Gastrocnemius medialis (tissue), 4 donors: ENCODE measurements at regions not wholly inside any gene's neighbourhood (a gene's known extent, or its start where the extent isn't known, plus 50 kb on each side); places are given as distances from the start of the nearest gene placed in this dataset.

Experiments used
- ATAC-seq, 2 donors: fragments of 150-250 bp; one replicate each; pipeline ENCODE4 v1.9.1; 2016
- DNase-seq, 2 donors: peaks; one replicate each; pipeline ENCODE4 v3.0.0-alpha.2; 2019
- H3K27ac ChIP-seq, 4 donors: fragments of 200-600 bp; sonication (generic); 1 replicate in 1 of 4; 2 replicates in 3 of 4; pipeline ENCODE4 v1.5.1; 2016 to 2018; ENCODE audit warnings: mild to moderate bottlenecking in 2 of 4, moderate library complexity in 1 of 4
- H3K27me3 ChIP-seq, 3 donors: fragments of 200-600 bp; sonication (generic) in 2 of 3; 1 replicate in 1 of 3; 2 replicates in 2 of 3; pipeline versions ENCODE4 v1.5.1 to v1.6.0; 2016 to 2019; ENCODE audit warnings: mild to moderate bottlenecking in 1 of 3, moderate library complexity in 1 of 3
- H3K36me3 ChIP-seq, 2 donors: fragments of 200-600 bp; sonication (generic) in 1 of 2; one replicate each; pipeline ENCODE4 v1.5.1; 2017 to 2018
- H3K4me1 ChIP-seq, 2 donors: fragments of 200-600 bp; sonication (generic) in 1 of 2; one replicate each; pipeline ENCODE4 v1.5.1; 2016 to 2017; ENCODE audit warnings: mild to moderate bottlenecking in 2 of 2
- H3K4me3 ChIP-seq, 4 donors: fragments of 200-600 bp; sonication (generic) in 3 of 4; 1 replicate in 1 of 4; 2 replicates in 3 of 4; pipeline ENCODE4 v1.5.1; 2016 to 2019; ENCODE audit warnings: mild to moderate bottlenecking in 2 of 4
- H3K9me3 ChIP-seq, 3 donors: fragments of 200-600 bp; sonication (generic) in 2 of 3; 1 replicate in 1 of 3; 2 replicates in 2 of 3; pipeline ENCODE4 v1.5.1; 2016 to 2019
- CTCF ChIP-seq, 5 experiments: fragments of 450-650 bp in 3 of 5; fragments of 200-600 bp in 2 of 5; sonication (generic) in 2 of 5; IDR thresholded peaks in 4 of 5; conservative IDR thresholded peaks in 1 of 5; 1 replicate in 4 of 5; 2 replicates in 1 of 5; pipeline ENCODE4 v1.5.1; 2016 to 2019; ENCODE audit warnings: antibody characterized with exemption in 5 of 5, mild to moderate bottlenecking in 3 of 5, moderate library complexity in 3 of 5
- POLR2A ChIP-seq, 2 donors: fragments of 450-650 bp; IDR thresholded peaks; one replicate each; pipeline ENCODE4 v1.6.1; 2017; ENCODE audit warnings: antibody characterized with exemption in 2 of 2, mild to moderate bottlenecking in 2 of 2, moderate library complexity in 2 of 2
- in situ Hi-C, 4 donors: fragments of 200-750 bp; cut with MboI; loops; one replicate each; pipeline versions ENCODE4 v1.15.0 to v1.8.0; 2017; ENCODE audit warnings: low sequenced_read_pairs in 4 of 4
- intact Hi-C: fragments of 100-400 bp; cut with DNase I; formaldehyde crosslinking; loops from one replicate; pipeline ENCODE4 v1.15.1; 2023; ENCODE audit warnings: low total_unique reads

DNA sequence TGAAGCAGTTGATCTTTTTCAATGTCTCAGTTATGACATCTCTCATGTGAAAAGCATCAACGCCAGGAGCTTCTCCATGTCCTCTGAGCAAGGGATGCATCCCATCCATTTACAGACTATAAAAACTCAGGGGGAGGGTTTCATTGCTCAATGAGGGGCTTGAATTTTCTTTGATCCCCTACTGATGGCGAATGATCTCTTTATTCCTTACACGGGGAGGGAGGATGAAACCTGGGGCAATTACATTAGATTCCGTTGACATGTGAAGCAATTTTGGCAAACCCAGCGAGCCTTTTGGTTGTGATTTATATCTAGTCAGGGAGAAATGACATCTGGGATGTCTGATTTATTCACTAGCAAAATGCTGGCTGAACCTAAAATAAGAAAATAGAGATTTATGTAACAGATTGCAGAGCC is 268.9 kb downstream of the HIVEP2 start:
- in situ Hi-C loops (loop anchor here in 2 of 4 donors (25.0 kb wide), 2 partner anchors 611 to 736 kb away; no protein-coding TSS in a partner anchor), intact Hi-C loops (no loop called here)
- H3K4me1 ChIP-seq, result no peaks in the 10 kb centered on the region
- peaks cover 0 to 3% (median 3%) of the 10 kb centered on the region in 3 donors for H3K27me3 ChIP-seq
- DNase-seq (no peak), ATAC-seq (no peak)
- no peaks in the 10 kb centered on the region for H3K9me3 ChIP-seq
- H3K27ac ChIP-seq, result no peak overlapping the region
- no peak for TF ChIP-seq POLR2A (IDR thresholded peaks at IDR 0.05)
- TF ChIP-seq CTCF (IDR thresholded peaks at IDR 0.05 in 4 of 5, conservative IDR thresholded peaks at IDR 0.05 in 1 of 5), result no peak
- H3K4me3 ChIP-seq, result no peak overlapping the region
- no peaks in the 10 kb centered on the region for H3K36me3 ChIP-seq

- intact Hi-C loops (no loop called here), in situ Hi-C loops (loop anchor here in 2 of 4 donors (25.0 kb wide), 2 partner anchors 611 to 736 kb away; no protein-coding TSS in a partner anchor)
- H3K27ac ChIP-seq, result no peak overlapping the region
Observed at GRCh38 chr6:142676647-142677192, 268.3 kb downstream of the HIVEP2 start.

DNA sequence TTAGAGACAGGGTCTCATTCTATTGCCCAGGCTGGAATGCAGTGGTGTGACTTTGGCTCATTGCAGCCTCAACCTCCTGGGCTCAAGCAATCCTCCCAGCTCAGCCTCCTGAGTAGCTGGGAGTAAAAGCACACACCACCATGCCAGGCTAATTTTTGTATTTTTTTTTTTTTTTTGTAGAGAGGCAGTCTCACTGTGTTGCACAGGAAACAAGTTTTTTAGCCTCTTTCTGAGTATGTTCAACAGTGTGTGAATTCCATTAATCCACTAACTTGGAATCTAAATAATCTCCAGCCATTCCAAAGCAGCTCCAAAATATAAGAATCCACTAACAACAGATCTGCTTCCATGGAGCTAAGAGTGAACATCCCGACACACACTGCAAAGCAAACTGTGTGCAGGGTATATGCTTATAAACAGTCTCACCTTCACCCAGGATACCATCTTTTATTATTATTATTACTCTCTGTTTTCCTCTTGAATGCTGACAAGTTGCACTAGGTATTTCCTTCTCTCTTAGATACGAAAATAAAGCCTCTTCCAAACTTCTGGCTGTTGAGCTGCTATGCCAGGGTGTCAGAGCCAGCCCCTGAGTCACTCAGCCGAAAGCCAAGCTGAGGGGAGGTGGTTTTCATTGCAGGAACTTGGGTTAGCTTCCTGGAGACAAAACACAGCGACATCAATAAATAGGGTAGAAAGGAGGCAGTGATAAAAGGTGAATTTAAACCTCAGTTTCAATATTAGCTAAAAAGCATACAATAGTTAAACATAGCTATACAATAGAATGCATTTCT is 264.9 kb downstream of the HIVEP2 start:
- Histone ChIP-seq H3K4me3 (no peak overlapping the region), H3K4me1 (no peaks in the 10 kb centered on the region), H3K36me3 (no peaks in the 10 kb centered on the region), H3K9me3 (no peaks in the 10 kb centered on the region), H3K27me3 (no peaks in the 10 kb centered on the region), H3K27ac (no peak overlapping the region)
- DNase-seq, result no peak
- in situ Hi-C loops, result loop anchor here in 3 of 4 donors (10.0 to 25.0 kb wide), 3 partner anchors 607 to 735 kb away; no protein-coding TSS in a partner anchor
- intact Hi-C loops, result no loop called here
- TF ChIP-seq CTCF (IDR thresholded peaks at IDR 0.05 in 4 of 5, conservative IDR thresholded peaks at IDR 0.05 in 1 of 5), result no peak
- TF ChIP-seq POLR2A (IDR thresholded peaks at IDR 0.05), result no peak
- ATAC-seq, result no peak

More at GRCh38 chr6:142676647-142677192, 268.3 kb downstream of the HIVEP2 start:
- Histone ChIP-seq H3K27me3 (peaks cover 0 to 3% (median 3%) of the 10 kb centered on the region in 3 donors), H3K4me3 (no peak overlapping the region), H3K36me3 (no peaks in the 10 kb centered on the region), H3K4me1 (no peaks in the 10 kb centered on the region), H3K9me3 (no peaks in the 10 kb centered on the region)
- no peak for TF ChIP-seq POLR2A (IDR thresholded peaks at IDR 0.05)
- TF ChIP-seq CTCF (IDR thresholded peaks at IDR 0.05 in 4 of 5, conservative IDR thresholded peaks at IDR 0.05 in 1 of 5), result no peak
- no peak for DNase-seq
- no peak for ATAC-seq

GRCh38 chr6:142681099-142681498 is 263.9 kb downstream of the HIVEP2 start:
- Histone ChIP-seq H3K4me3 (no peak overlapping the region), H3K4me1 (no peaks in the 10 kb centered on the region), H3K9me3 (no peaks in the 10 kb centered on the region), H3K27ac (no peak overlapping the region), H3K36me3 (no peaks in the 10 kb centered on the region), H3K27me3 (no peaks in the 10 kb centered on the region)
- intact Hi-C loops, result no loop called here
- DNase-seq (no peak), ATAC-seq (no peak)
- TF ChIP-seq CTCF (IDR thresholded peaks at IDR 0.05 in 4 of 5, conservative IDR thresholded peaks at IDR 0.05 in 1 of 5), result no peak
- TF ChIP-seq POLR2A (IDR thresholded peaks at IDR 0.05), result no peak
- in situ Hi-C loops, result loop anchor here in 3 of 4 donors (10.0 to 25.0 kb wide), 3 partner anchors 606 to 734 kb away; no protein-coding TSS in a partner anchor
